GM12874 (cell line): ENCODE measurements at regions not wholly inside any gene's neighbourhood (a gene's known extent, or its start where the extent isn't known, plus 50 kb on each side); places are given as distances from the start of the nearest gene placed in this dataset.

Source experiments
- TF ChIP-seq, protein P1 (sequence below): IDR thresholded peaks from 2 replicates; pipeline ENCODE4 v1.5.1; 2011; ENCODE audit warnings: low read depth, mild to moderate bottlenecking, control low read depth, low read length, moderate library complexity; ENCODE audit not compliant: insufficient read depth

DNA sequence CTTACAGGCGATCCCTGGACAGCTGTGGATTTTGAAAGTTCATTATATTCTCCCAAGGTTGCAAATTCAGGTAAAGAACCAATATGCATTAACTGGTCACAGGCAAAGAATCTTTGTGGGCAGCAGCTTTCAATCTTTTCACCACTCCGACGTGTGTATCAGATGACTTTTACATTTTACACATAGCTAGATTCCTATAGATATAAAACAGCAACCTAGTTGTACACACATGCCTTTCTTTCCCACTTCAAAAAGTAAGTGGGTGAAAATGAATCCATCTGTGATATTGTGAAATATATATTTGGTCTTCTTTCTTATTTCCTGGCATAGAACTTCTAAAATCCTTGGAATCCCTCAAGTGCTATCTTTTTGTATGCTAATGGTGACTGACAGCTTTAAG is 72.5 kb downstream of the SCG2 start:
- TF ChIP-seq, protein P1, sequence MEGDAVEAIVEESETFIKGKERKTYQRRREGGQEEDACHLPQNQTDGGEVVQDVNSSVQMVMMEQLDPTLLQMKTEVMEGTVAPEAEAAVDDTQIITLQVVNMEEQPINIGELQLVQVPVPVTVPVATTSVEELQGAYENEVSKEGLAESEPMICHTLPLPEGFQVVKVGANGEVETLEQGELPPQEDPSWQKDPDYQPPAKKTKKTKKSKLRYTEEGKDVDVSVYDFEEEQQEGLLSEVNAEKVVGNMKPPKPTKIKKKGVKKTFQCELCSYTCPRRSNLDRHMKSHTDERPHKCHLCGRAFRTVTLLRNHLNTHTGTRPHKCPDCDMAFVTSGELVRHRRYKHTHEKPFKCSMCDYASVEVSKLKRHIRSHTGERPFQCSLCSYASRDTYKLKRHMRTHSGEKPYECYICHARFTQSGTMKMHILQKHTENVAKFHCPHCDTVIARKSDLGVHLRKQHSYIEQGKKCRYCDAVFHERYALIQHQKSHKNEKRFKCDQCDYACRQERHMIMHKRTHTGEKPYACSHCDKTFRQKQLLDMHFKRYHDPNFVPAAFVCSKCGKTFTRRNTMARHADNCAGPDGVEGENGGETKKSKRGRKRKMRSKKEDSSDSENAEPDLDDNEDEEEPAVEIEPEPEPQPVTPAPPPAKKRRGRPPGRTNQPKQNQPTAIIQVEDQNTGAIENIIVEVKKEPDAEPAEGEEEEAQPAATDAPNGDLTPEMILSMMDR = no peak

DNA sequence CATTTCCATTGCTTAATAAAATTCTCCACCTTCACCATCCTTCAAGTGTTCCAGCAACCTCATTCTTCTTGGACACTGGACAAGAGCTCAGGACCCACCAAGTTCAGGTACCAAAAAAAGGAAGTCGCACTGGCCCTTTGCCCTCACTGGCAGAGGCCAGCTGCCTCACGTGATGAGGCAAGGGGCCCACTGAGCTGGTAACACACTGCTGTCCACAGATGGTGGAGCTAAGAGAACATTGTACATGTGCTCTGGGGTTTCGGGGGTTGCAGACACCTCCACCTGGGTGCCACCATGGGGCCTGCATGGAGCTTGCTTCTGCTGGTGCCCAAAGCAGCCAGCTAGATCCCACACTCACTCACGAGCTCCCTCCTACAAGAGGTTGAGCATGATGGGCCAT is 71.3 kb downstream of the SCG2 start:
- TF ChIP-seq, protein P1 = no peak

DNA sequence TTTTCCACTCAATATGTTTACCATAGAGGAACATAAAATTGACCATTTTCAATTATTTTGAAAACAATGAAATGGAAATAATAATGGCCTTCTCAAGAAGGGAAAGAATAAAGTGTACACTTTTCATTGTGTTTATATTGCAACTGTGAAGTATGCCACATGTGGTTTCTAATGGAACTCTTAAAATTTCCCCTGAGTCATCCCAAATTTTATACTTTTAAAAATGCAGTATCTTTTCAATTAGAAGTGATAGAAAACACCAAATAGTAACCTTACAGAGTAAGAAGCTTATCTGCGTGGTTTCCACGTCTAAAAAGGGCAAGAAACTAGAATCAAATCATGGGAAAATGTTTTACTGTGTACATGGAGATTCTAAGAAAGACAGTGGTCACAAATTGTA is 70.0 kb downstream of the SCG2 start:
- TF ChIP-seq, protein P1 = no peak

DNA sequence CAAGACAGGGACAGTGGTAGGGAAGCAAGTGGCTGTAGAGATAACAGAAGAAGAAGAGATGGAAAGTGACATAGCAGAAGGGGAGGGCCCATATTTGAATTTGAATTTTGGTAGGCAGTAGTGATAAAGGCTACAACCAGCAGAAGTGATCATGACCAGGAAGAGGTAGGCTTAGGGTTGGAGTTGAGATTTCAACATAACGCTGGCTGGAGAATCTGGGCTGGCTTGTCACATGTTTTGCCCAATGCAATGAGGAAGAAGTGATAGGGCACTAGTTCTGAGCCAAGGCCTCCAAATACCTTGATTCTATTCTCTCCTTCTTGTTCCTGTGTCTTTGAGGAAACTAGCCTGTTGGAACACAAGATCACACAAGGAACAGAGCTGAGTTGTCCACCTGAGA is 69.4 kb downstream of the SCG2 start:
- TF ChIP-seq, protein P1 = no peak

DNA sequence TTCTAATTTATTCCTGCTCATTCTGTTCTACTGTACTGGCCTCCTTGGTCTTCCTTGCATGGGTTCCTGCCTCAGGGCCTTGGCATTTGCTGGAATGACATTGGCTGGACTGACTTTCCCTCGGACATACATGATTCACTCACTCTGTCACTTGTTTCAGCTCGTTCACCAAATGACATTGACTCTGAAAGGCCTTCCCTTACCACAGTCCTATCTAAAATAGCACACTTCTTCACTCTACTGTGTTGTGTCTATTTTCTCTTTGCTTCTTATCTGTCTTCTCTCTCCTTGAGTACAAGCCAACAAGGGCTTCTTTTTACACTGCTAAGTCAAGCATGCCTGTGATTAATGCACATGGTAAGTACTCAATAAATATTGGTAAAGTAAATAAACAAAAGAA is 65.6 kb downstream of the SCG2 start:
- TF ChIP-seq, protein P1 = no peak

DNA sequence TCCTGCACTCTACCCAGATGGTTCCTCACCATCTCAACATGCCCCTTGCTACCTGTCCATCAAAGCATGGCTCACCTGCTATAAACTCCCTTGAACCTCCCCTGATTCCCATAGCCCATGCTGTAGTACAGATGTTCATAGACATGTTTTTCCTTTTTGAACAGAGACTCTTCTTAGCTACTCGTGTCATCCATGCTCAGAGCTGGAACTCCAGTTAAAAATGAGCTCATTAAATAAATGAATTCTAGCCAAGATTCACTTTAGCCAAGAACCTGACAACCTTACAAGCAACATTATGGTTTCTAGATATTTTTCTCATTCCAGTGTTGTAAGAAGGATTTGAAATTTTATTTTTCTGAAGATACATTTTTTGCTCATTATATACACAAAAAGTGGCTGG is 65.0 kb downstream of the SCG2 start:
- TF ChIP-seq, protein P1 = no peak

DNA sequence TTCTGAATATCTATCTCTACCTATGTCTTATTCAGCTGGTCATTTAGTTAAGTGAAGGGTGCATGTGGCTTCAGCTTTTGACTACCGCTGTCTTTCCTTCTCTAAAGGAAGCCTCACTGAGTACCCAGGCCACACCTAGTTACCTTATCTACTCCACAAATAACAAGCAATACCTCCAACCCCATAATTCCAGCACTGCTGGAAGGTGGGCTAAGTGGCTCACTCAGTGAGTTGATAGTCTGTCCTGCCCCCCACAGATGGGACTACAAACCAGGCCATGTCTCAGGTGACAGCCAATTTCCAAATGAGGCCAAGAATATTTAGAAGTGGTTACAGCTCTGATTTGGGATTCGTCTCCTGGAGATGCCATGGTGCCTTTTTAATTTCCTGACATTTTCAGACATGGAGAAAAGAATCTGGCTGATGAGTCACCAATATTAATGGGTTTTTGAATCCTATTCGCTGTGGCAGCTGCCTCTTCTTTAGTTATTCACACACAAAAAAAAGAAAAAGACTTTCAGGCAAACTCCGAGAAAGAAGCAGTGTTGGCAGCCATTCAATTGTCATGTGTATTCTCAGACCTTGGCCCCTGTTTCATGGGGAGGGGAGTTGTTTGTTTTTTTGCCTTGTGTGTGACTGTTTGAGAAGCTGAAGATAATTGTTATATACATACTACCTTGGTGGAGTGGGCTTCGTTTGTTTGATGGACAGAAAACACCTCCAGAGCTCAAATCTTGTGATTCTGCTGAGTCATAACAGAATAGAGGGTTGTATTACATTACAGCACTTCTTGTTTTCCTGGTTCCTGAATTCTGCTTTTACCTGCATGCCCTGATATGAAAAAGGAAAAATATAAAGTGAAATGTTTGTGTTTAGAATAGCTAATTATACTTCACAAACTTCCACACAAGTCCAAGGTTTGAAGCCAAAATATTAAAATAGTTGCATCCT is 64.2 kb downstream of the SCG2 start:
- TF ChIP-seq, protein P1 = no peak
